ENCODE measurements at regions not wholly inside any gene's neighbourhood (a gene's known extent, or its start where the extent isn't known, plus 50 kb on each side); places are given as distances from the start of the nearest gene placed in this dataset.

GRCh38 chr3:111249421-111249820, 177.8 kb downstream of the NECTIN3 start (continued):
- TF ChIP-seq CTBP2 (IDR thresholded peaks at IDR 0.05; ENCODE audit: borderline replicate concordance, insufficient read depth, insufficient read length, low read length) (no peak), USF2 (IDR thresholded peaks at IDR 0.05; ENCODE audit: low read length) (no peak), GTF2F1 (IDR thresholded peaks at IDR 0.05; ENCODE audit: borderline replicate concordance, low read depth, low read length) (no peak)

All from H1 (cell line).